MM.1S (cell line): ENCODE measurements at regions not wholly inside any gene's neighbourhood (a gene's known extent, or its start where the extent isn't known, plus 50 kb on each side); places are given as distances from the start of the nearest gene placed in this dataset.

ENCODE experiments used
- CTCF ChIP-seq: fragments of 300-600 bp; sonication (generic); IDR thresholded peaks from 2 replicates; pipeline ENCODE4 v1.5.1; 2016; ENCODE audit warnings: antibody characterized with exemption, low read length, mixed read lengths
- EZH2 ChIP-seq: fragments of 300-600 bp; sonication (generic); optimal IDR thresholded peaks from 2 replicates; pipeline ENCODE3; 2017; ENCODE audit warnings: low read depth, mild to moderate bottlenecking, antibody characterized with exemption, low read length, mixed read lengths

DNA sequence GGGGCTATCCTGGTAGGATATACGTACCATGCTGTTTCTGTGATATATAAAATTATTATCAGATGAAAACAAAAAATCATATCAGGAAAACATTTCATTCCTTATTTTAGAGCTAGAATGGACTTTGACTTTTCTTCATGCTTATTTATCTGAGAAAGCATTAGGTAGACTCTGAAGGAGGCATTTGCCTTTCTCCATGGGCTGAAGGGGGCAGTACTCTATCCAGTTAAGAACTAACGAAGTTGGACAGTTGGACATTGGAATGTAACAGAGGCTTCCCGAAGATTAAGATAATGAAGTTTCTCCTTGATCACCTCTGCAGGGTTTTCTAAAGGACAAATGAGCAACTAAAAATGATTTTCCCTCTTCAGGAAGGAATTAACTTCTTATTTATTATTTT is 233.9 kb downstream of the SAMD5 start:
- TF ChIP-seq CTCF (no peak), EZH2 (no peak)
